DND-41 (cell line): ENCODE measurements at regions not wholly inside any gene's neighbourhood (a gene's known extent, or its start where the extent isn't known, plus 50 kb on each side); places are given as distances from the start of the nearest gene placed in this dataset.
"Not testable (repeated sequence)": the region's sequence is repeated elsewhere in the genome, so short reads cannot be mapped to it uniquely, and the experiment has no call there.

Source experiments
- ATAC-seq: fragments of 200-7000 bp; cut with Tn5 transposase; 3 replicates; pipeline ENCODE4 v1.9.1; 2021; ENCODE audit warnings: low read depth; ENCODE audit not compliant: insufficient read depth
- DNase-seq: peaks from one replicate; pipeline ENCODE4 v3.0.0-alpha.2; 2020
- H2AFZ ChIP-seq: 2 replicates; pipeline ENCODE4 v1.6.0; 2012; ENCODE audit warnings: low read depth, low read length
- H3K27ac ChIP-seq: 2 replicates; pipeline ENCODE4 v1.5.1; 2012; ENCODE audit warnings: low read length, inconsistent platforms
- H3K27me3 ChIP-seq: fragments of 200-600 bp; sonication (generic); 2 replicates; pipeline ENCODE4 v1.6.0; 2012; ENCODE audit warnings: low read length, mild to moderate bottlenecking, inconsistent platforms; ENCODE audit not compliant: insufficient read depth, poor library complexity
- H3K36me3 ChIP-seq: 2 replicates; pipeline ENCODE4 v1.5.1; 2012; ENCODE audit warnings: low read length, inconsistent platforms; ENCODE audit not compliant: insufficient read depth
- H3K4me1 ChIP-seq: 2 replicates; pipeline ENCODE4 v1.5.1; 2012; ENCODE audit warnings: mild to moderate bottlenecking, low read length; ENCODE audit not compliant: insufficient read depth
- H3K4me2 ChIP-seq: 2 replicates; pipeline ENCODE4 v1.6.0; 2012; ENCODE audit warnings: mild to moderate bottlenecking, moderate library complexity, low read length, inconsistent platforms; ENCODE audit not compliant: insufficient read depth
- H3K4me3 ChIP-seq, 2 experiments: fragments of 200-600 bp in 1 of 2; shearing (Covaris generic) in 1 of 2; 2 replicates each; pipeline ENCODE4 v1.5.1; 2012 to 2016; ENCODE audit warnings: inconsistent platforms in 2 of 2, low read length in 2 of 2, mild to moderate bottlenecking in 2 of 2, low read depth in 1 of 2, moderate library complexity in 1 of 2
- H3K79me2 ChIP-seq: 2 replicates; pipeline ENCODE4 v1.6.0; 2012; ENCODE audit warnings: low read length, inconsistent platforms; ENCODE audit not compliant: insufficient read depth
- H3K9ac ChIP-seq: 2 replicates; pipeline ENCODE4 v1.6.0; 2012; ENCODE audit warnings: low read depth, mild to moderate bottlenecking, inconsistent platforms, low read length, moderate library complexity
- H3K9me3 ChIP-seq: 2 replicates; pipeline ENCODE4 v1.5.1; 2012; ENCODE audit warnings: low read length, moderate library complexity, mild to moderate bottlenecking, inconsistent platforms; ENCODE audit not compliant: insufficient read depth, severe bottlenecking
- H4K20me1 ChIP-seq: 2 replicates; pipeline ENCODE4 v1.6.0; 2012; ENCODE audit warnings: low read length; ENCODE audit not compliant: insufficient read depth
- CTCF ChIP-seq: IDR thresholded peaks from 2 replicates; pipeline ENCODE4 v1.5.1; 2012; ENCODE audit warnings: borderline replicate concordance, low read length, moderate library complexity, mild to moderate bottlenecking; ENCODE audit not compliant: poor library complexity, severe bottlenecking; ENCODE audit errors: extremely low read depth
- EZH2 ChIP-seq: IDR thresholded peaks from 3 replicates; pipeline ENCODE4 v1.6.1; 2012; ENCODE audit warnings: borderline replicate concordance, low read depth, mild to moderate bottlenecking, moderate library complexity, low read length, inconsistent platforms; ENCODE audit not compliant: severe bottlenecking

GRCh38 chr21:41611966-41612606 is 104.1 kb upstream of the TMPRSS2 start:
- no peaks in the 10 kb centered on the region for H3K9me3 ChIP-seq
- no peaks in the 10 kb centered on the region for H4K20me1 ChIP-seq
- no peak overlapping the region for H3K4me2 ChIP-seq
- no peak overlapping the region for H3K4me3 ChIP-seq
- no peaks in the 10 kb centered on the region for H3K79me2 ChIP-seq
- no peaks in the 10 kb centered on the region for H3K36me3 ChIP-seq
- peaks cover 52% of the 10 kb centered on the region for H3K4me1 ChIP-seq
- H3K27ac ChIP-seq: peak overlapping the region; percentile 60
- peak overlapping the region; percentile 63 for H2AFZ ChIP-seq
- peak overlapping the region; percentile 44; the same call in 1 of the 2 replicates for H3K9ac ChIP-seq
- DNase-seq (peak; percentile 30), ATAC-seq (peak; percentile 44; the same call in 1 of the 3 replicates)
- no peaks in the 10 kb centered on the region for H3K27me3 ChIP-seq
- TF ChIP-seq CTCF (peak; percentile 14), EZH2 (no peak)

- H3K27ac ChIP-seq: no peak overlapping the region; the same call in 1 of the 2 replicates
These were observed 103.5 kb upstream of the TMPRSS2 start for GRCh38 chr21:41611441-41611840.

GRCh38 chr21:41610840-41611115 is 102.8 kb upstream of the TMPRSS2 start:
- not testable (repeated sequence) for H3K9ac ChIP-seq, H4K20me1 ChIP-seq, H3K4me2 ChIP-seq, H3K4me3 ChIP-seq, DNase-seq, H3K27me3 ChIP-seq, ATAC-seq, H3K79me2 ChIP-seq, H2AFZ ChIP-seq, H3K27ac ChIP-seq, H3K9me3 ChIP-seq, H3K36me3 ChIP-seq
- H3K4me1 ChIP-seq: peaks cover 43% of the 10 kb centered on the region

More at GRCh38 chr21:41611441-41611840, 103.5 kb upstream of the TMPRSS2 start:
- Histone ChIP-seq H3K4me1 (peaks cover 49% of the 10 kb centered on the region), H4K20me1 (no peaks in the 10 kb centered on the region), H3K4me3 (no peak overlapping the region), H3K27me3 (no peaks in the 10 kb centered on the region), H3K36me3 (no peaks in the 10 kb centered on the region), H3K4me2 (no peak overlapping the region), H3K79me2 (no peaks in the 10 kb centered on the region), H2AFZ (no peak overlapping the region), H3K9me3 (no peaks in the 10 kb centered on the region), H3K9ac (no peak overlapping the region)
- no peak for TF ChIP-seq EZH2
- no peak for TF ChIP-seq CTCF
- ATAC-seq: no peak
- DNase-seq: no peak

- H3K9ac ChIP-seq: no peak overlapping the region
- TF ChIP-seq CTCF (peak; percentile 75), EZH2 (no peak)
- no peaks in the 10 kb centered on the region for H3K79me2 ChIP-seq
- peak; percentile 43 for DNase-seq
- H3K27ac ChIP-seq: no peak overlapping the region
- no peak for ATAC-seq
- H3K4me3 ChIP-seq: no peak overlapping the region
- H4K20me1 ChIP-seq: no peaks in the 10 kb centered on the region
- H3K36me3 ChIP-seq: no peaks in the 10 kb centered on the region
- H3K4me1 ChIP-seq: peaks cover 38% of the 10 kb centered on the region
- no peak overlapping the region for H3K4me2 ChIP-seq
- H3K9me3 ChIP-seq: no peaks in the 10 kb centered on the region
- H3K27me3 ChIP-seq: no peaks in the 10 kb centered on the region
- H2AFZ ChIP-seq: no peak overlapping the region
These were observed 102.3 kb upstream of the TMPRSS2 start for GRCh38 chr21:41610042-41610839.
